PC-9 (cell line): ENCODE measurements at regions not wholly inside any gene's neighbourhood (a gene's known extent, or its start where the extent isn't known, plus 50 kb on each side); places are given as distances from the start of the nearest gene placed in this dataset.

Experiments used
- CTCF ChIP-seq: fragments of 200-600 bp; sonication (generic); conservative IDR thresholded peaks from 2 replicates; pipeline ENCODE4 v1.6.1; 2017; ENCODE audit warnings: mixed run types, antibody characterized with exemption, mild to moderate bottlenecking, moderate library complexity
- EZH2 ChIP-seq: fragments of 200-600 bp; sonication (generic); IDR thresholded peaks from 2 replicates; pipeline ENCODE4 v1.8.0; 2017; ENCODE audit warnings: antibody characterized with exemption, low read depth

GRCh38 chr4:106471151-106471550 lies 102.6 kb upstream of the GIMD1 start:
- TF ChIP-seq CTCF (no peak), EZH2 (no peak)
